ENCODE measurements at regions not wholly inside any gene's neighbourhood (a gene's known extent, or its start where the extent isn't known, plus 50 kb on each side); places are given as distances from the start of the nearest gene placed in this dataset.

- Mint-ChIP-seq H3K27ac (no peak overlapping the region), H3K4me1 (peaks cover 12% of the 10 kb centered on the region), H3K27me3 (ENCODE audit: low read depth) (no peaks in the 10 kb centered on the region), H3K9me3 (peaks cover 18% of the 10 kb centered on the region), H3K36me3 (peaks cover 6% of the 10 kb centered on the region), H3K4me3 (no peak overlapping the region)
- DNase-seq (ENCODE audit: low spot score in 2 of 2, unreplicated experiment in 2 of 2): no peak
- TF ChIP-seq CTCF (IDR thresholded peaks at IDR 0.05; ENCODE audit: unreplicated experiment): no peak
Observed at GRCh38 chr3:109902549-109902948, 565.2 kb upstream of the DPPA4 start.

DNA sequence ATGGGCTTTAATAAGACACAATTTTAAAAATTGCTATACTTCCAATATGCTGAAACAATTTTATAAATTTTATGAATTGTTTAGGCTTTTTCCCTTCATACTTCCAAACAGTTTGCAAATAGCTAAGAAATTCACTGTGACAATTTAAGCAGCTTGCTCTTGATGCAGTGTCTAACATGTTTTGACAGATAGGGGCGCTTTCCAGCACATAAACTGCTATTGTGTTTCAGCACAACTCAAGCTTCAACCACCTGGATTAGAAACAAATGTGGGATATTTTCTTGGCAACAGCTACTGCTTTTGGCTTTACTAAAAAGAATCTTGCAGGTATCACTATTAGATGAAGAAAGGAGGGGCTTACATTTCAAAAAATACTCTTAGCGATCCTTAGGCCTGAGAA is 565.8 kb upstream of the DPPA4 start:
- H3K9me3 Mint-ChIP-seq: peaks cover 23% of the 10 kb centered on the region
- TF ChIP-seq CTCF (IDR thresholded peaks at IDR 0.05; ENCODE audit: unreplicated experiment): no peak
- DNase-seq (ENCODE audit: low spot score in 2 of 2, unreplicated experiment in 2 of 2): no peak
- no peaks in the 10 kb centered on the region for H3K27me3 Mint-ChIP-seq (ENCODE audit: low read depth)
- no peak overlapping the region for H3K27ac Mint-ChIP-seq
- peaks cover 12% of the 10 kb centered on the region for H3K4me1 Mint-ChIP-seq
- no peak overlapping the region for H3K4me3 Mint-ChIP-seq
- H3K36me3 Mint-ChIP-seq: peaks cover 6% of the 10 kb centered on the region

DNA sequence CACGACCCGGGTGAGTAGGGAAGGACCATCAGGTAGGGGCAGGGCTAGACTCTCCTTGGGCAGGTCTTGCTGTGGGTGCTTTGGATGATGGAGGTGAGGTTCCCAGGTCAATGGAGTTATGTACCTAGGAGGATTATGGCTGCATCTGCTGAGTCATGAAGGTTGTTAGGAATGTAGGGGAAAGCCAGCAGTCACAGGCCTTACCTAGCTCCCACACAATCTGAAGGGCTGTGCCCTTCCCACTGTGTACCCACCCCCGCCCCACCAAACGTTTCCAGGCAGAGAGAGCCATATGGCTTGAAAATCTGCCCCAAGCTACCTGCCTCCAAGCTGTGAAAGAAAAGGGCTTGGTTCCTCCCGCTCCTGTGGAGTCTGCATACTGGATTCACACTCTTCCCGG is 573.4 kb upstream of the DPPA4 start:
- Mint-ChIP-seq H3K4me1 (no peaks in the 10 kb centered on the region), H3K4me3 (no peak overlapping the region), H3K27ac (no peak overlapping the region), H3K9me3 (peaks cover 55% of the 10 kb centered on the region), H3K27me3 (ENCODE audit: low read depth) (no peaks in the 10 kb centered on the region), H3K36me3 (peaks cover 8% of the 10 kb centered on the region)
- DNase-seq (ENCODE audit: low spot score in 2 of 2, unreplicated experiment in 2 of 2): no peak
- TF ChIP-seq CTCF (IDR thresholded peaks at IDR 0.05; ENCODE audit: unreplicated experiment): no peak

GRCh38 chr3:109918740-109919139 is 581.4 kb upstream of the DPPA4 start:
- no peak for DNase-seq (ENCODE audit: low spot score in 2 of 2, unreplicated experiment in 2 of 2)
- Mint-ChIP-seq H3K27ac (no peak overlapping the region), H3K36me3 (peaks cover 2% of the 10 kb centered on the region), H3K4me1 (peaks cover 39% of the 10 kb centered on the region), H3K9me3 (peaks cover 24% of the 10 kb centered on the region), H3K27me3 (ENCODE audit: low read depth) (no peaks in the 10 kb centered on the region), H3K4me3 (no peak overlapping the region)
- TF ChIP-seq CTCF (IDR thresholded peaks at IDR 0.05; ENCODE audit: unreplicated experiment): no peak

GRCh38 chr3:109920749-109921148 is 583.4 kb upstream of the DPPA4 start:
- no peaks in the 10 kb centered on the region for H3K36me3 Mint-ChIP-seq

More at GRCh38 chr3:109920749-109921148, 583.4 kb upstream of the DPPA4 start:
- Mint-ChIP-seq H3K9me3 (peaks cover 13% of the 10 kb centered on the region), H3K27me3 (ENCODE audit: low read depth) (no peaks in the 10 kb centered on the region), H3K4me1 (peaks cover 49% of the 10 kb centered on the region), H3K4me3 (no peak overlapping the region), H3K27ac (no peak overlapping the region)
- TF ChIP-seq CTCF (IDR thresholded peaks at IDR 0.05; ENCODE audit: unreplicated experiment): no peak
- DNase-seq (ENCODE audit: low spot score in 2 of 2, unreplicated experiment in 2 of 2): no peak
